HEK293T (cell line): ENCODE measurements at regions not wholly inside any gene's neighbourhood (a gene's known extent, or its start where the extent isn't known, plus 50 kb on each side); places are given as distances from the start of the nearest gene placed in this dataset.

Source experiments
- CTCF ChIA-PET: fragments of 350-600 bp; formaldehyde crosslinking; extraction: SDS; loops from one replicate; lab custom pipeline; 2021; ENCODE audit warnings: antibody characterized with exemption, inconsistent platforms; lab: Yijun Ruan, JAX
- POLR2A ChIA-PET: fragments of 350-600 bp; formaldehyde crosslinking; extraction: SDS; loops from one replicate; lab custom pipeline; 2020; ENCODE audit warnings: antibody characterized with exemption, inconsistent platforms; lab: Yijun Ruan, JAX
- DNase-seq: peaks from one replicate; pipeline ENCODE4 v3.0.0; 2012; ENCODE audit warnings: mixed read lengths; ENCODE audit errors: extremely low spot score
- ARNT ChIP-seq: fragments of 450-650 bp; IDR thresholded peaks from 2 replicates; pipeline ENCODE4 v1.6.1; 2017; ENCODE audit warnings: mild to moderate bottlenecking
- BHLHE40 ChIP-seq: fragments of 450-650 bp; IDR thresholded peaks from 2 replicates; pipeline ENCODE4 v1.6.1; 2016; ENCODE audit warnings: mild to moderate bottlenecking, moderate library complexity, borderline replicate concordance
- CTBP1 ChIP-seq: fragments of 450-650 bp; IDR thresholded peaks from 2 replicates; pipeline ENCODE4 v1.6.1; 2016; ENCODE audit warnings: borderline replicate concordance
- ELF4 ChIP-seq: fragments of 450-650 bp; IDR thresholded peaks from 2 replicates; pipeline ENCODE4 v1.6.1; 2017; ENCODE audit warnings: antibody characterized with exemption
- FOXA1 ChIP-seq: fragments of 450-650 bp; IDR thresholded peaks from 2 replicates; pipeline ENCODE4 v1.6.1; 2016; ENCODE audit warnings: mild to moderate bottlenecking
- FOXK2 ChIP-seq: fragments of 450-650 bp; IDR thresholded peaks from 2 replicates; pipeline ENCODE4 v1.6.1; 2016; ENCODE audit warnings: mild to moderate bottlenecking
- FOXM1 ChIP-seq: fragments of 450-650 bp; IDR thresholded peaks from 2 replicates; pipeline ENCODE4 v1.6.1; 2017; ENCODE audit warnings: mild to moderate bottlenecking, borderline replicate concordance
- HDGF ChIP-seq: fragments of 450-650 bp; IDR thresholded peaks from 2 replicates; pipeline ENCODE4 v1.6.1; 2017; ENCODE audit warnings: antibody characterized with exemption, borderline replicate concordance
- L3MBTL2 ChIP-seq: fragments of 450-650 bp; conservative IDR thresholded peaks from 2 replicates; pipeline ENCODE4 v1.6.1; 2016; ENCODE audit warnings: mild to moderate bottlenecking
- LEF1 ChIP-seq: fragments of 450-650 bp; IDR thresholded peaks from 2 replicates; pipeline ENCODE4 v1.6.1; 2017; ENCODE audit warnings: mild to moderate bottlenecking, borderline replicate concordance
- NFRKB ChIP-seq: fragments of 450-650 bp; IDR thresholded peaks from 2 replicates; pipeline ENCODE4 v1.6.1; 2016; ENCODE audit warnings: mild to moderate bottlenecking, moderate library complexity
- SP1 ChIP-seq: fragments of 450-650 bp; IDR thresholded peaks from 2 replicates; pipeline ENCODE4 v1.6.1; 2017
- SUZ12 ChIP-seq: fragments of 450-650 bp; IDR thresholded peaks from 2 replicates; pipeline ENCODE4 v1.6.1; 2016; ENCODE audit warnings: mild to moderate bottlenecking
- TARDBP ChIP-seq: fragments of 450-650 bp; IDR thresholded peaks from 2 replicates; pipeline ENCODE4 v1.6.1; 2016
- ZNF384 ChIP-seq: fragments of 450-650 bp; IDR thresholded peaks from 2 replicates; pipeline ENCODE4 v1.6.1; 2016
- TF ChIP-seq, protein P1 (sequence below): fragments of 450-650 bp; IDR thresholded peaks from 2 replicates; pipeline ENCODE4 v1.6.1; 2016

DNA sequence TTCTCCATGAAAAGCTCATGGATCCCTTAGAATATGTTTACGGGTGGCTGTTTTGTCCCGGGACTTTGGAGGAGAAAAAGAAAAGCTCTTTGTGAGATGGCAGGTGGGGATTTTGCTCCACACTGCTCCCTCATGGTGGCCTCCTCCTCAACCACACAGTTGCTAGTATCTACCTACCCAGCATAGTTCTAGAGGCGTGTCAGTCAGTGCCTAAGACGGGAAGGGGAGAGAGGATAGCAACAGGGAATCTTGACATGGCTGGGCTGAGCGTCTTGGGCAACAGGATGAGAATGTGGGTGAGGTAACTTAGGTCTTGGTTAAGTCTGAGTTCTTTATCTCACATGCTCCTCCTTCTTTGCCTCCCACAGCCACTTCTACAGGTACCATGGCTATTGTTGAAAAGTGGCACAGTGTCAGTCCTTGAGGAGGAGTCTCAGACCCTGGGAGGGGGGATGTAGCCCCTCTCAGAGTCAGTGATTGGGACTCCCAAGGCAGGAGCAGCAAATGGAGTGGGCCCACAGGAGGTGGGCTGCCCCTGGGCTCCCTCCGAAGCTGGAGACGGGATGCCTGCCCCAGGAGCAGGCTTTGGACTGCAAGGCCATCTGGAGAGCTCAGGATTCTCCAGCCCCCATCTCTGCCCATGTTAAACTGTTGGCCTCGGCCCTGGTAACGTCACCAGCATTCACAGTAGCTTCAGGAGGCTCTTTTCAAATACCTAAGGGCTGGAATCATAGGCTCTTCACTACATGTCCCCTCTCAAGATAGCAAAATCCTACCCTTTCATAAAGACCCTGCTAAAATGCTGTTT lies 75.4 kb downstream of the TENT5C start:
- ChIA-PET POLR2A (no interaction called here), CTCF (interaction anchor here (1.0 kb wide), 1 partner anchor 9 kb away, joined by 3 read pairs; no protein-coding TSS in a partner anchor)
- DNase-seq = no peak
- no peak for TF ChIP-seq CTBP1
- no peak for TF ChIP-seq ARNT
- TF ChIP-seq, protein P1, sequence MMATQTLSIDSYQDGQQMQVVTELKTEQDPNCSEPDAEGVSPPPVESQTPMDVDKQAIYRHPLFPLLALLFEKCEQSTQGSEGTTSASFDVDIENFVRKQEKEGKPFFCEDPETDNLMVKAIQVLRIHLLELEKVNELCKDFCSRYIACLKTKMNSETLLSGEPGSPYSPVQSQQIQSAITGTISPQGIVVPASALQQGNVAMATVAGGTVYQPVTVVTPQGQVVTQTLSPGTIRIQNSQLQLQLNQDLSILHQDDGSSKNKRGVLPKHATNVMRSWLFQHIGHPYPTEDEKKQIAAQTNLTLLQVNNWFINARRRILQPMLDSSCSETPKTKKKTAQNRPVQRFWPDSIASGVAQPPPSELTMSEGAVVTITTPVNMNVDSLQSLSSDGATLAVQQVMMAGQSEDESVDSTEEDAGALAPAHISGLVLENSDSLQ = no peak
- no peak for TF ChIP-seq BHLHE40
- TF ChIP-seq LEF1 = no peak

DNA sequence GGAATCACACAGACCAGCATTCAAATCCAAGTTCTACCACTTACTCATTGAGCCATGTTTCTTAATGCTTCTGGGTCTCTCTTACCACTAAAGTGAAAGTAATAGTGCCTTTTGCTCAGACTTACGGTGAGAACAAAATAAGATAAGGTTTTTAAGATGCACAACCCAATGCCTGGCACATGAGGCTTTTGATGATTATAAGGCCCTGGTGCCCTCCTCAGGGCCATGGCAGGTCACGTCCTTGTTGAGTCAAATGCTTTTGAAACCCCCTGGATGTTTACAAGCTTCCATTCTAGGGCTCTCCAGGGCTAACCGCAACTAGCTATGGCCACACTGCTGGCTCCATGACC lies 76.0 kb downstream of the TENT5C start:
- POLR2A ChIA-PET = no interaction called here
- CTCF ChIA-PET = interaction anchor here (1.0 kb wide), 1 partner anchor 9 kb away, joined by 3 read pairs; no protein-coding TSS in a partner anchor

DNA sequence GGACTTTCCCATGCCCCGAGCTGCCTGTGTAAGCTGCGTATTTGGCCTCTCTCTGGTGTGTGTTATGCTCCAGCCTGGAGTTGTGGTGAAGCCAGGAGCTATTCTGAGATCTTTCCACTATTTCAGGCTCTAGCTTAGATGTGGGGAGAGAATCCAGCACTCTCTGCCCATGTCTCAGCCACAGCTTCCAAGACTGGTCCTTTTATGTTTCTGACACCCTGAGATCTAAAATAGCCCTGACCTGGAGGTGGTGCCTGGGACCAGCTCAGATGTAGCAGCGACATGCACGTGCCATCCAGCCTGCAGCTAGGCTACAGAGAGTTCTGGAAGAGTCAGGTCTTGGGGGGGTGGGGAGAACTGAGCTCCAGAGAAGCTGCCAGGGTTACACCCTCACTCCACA lies 76.5 kb downstream of the TENT5C start:
- TF ChIP-seq NFRKB (no peak), BHLHE40 (no peak), HDGF (no peak), SP1 (no peak), CTBP1 (no peak), ARNT (no peak), FOXA1 (no peak), ZNF384 (no peak), FOXK2 (no peak), ELF4 (no peak), LEF1 (no peak), FOXM1 (no peak), SUZ12 (no peak)
- TF ChIP-seq, protein P1 = no peak
- ChIA-PET CTCF (interaction anchor here (1.0 kb wide), 1 partner anchor 8 kb away, joined by 3 read pairs; no protein-coding TSS in a partner anchor), POLR2A (interaction anchor here (1.0 kb wide), 1 partner anchor 76 kb away, joined by 3 read pairs; no protein-coding TSS in a partner anchor)
- DNase-seq = no peak

More for the DNA sequence above, 76.0 kb downstream of the TENT5C start:
- no peak for DNase-seq
- no peak for TF ChIP-seq FOXM1
- no peak for TF ChIP-seq SUZ12
- TF ChIP-seq ELF4 = no peak
- no peak for TF ChIP-seq HDGF
- no peak for TF ChIP-seq TARDBP
- TF ChIP-seq FOXA1 = no peak
- no peak for TF ChIP-seq L3MBTL2
- TF ChIP-seq, protein P1 = no peak
- no peak for TF ChIP-seq ZNF384
- TF ChIP-seq ARNT = no peak
- TF ChIP-seq FOXK2 = no peak
- TF ChIP-seq SP1 = no peak
- TF ChIP-seq CTBP1 = no peak

DNA sequence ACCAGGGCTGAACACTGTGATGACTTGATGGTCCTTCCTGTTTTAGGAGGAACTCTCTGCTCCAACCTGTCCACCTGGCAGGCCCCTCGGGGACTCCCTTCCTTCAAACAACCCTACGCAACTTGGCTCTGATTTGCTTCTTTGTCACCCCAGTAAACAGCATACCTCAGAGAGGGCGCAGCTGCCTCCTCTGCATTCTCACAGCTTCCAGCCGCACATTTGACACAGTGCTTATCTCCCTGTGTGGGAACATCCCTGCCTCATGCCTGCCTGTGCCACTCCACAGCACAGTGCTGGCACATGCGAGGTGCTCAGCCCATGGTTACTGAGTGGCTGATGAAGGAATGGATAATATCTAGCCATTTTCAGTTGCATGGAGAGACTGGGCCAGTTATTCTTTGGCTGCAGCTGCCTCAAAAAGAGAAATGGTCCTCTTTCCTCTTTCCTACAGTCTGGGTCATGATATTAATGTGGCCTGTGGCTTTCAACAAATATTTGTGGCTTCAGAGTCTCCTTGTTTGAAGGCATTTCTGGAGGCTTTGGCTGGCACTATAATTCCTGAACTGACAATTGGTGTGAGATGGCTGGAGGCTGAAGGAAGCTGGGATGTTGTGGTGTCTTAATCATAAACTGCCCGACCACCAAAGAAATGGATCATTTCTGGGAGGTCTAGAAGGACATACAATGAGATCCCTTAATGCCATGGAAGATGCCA lies 77.9 kb downstream of the TENT5C start:
- DNase-seq = no peak
- ChIA-PET CTCF (no interaction called here), POLR2A (no interaction called here)
- no peak for TF ChIP-seq SP1
- TF ChIP-seq, protein P1 = no peak
- TF ChIP-seq CTBP1 = no peak
- no peak for TF ChIP-seq HDGF
- no peak for TF ChIP-seq NFRKB
- TF ChIP-seq LEF1 = no peak
- TF ChIP-seq BHLHE40 = no peak
- no peak for TF ChIP-seq ELF4

DNA sequence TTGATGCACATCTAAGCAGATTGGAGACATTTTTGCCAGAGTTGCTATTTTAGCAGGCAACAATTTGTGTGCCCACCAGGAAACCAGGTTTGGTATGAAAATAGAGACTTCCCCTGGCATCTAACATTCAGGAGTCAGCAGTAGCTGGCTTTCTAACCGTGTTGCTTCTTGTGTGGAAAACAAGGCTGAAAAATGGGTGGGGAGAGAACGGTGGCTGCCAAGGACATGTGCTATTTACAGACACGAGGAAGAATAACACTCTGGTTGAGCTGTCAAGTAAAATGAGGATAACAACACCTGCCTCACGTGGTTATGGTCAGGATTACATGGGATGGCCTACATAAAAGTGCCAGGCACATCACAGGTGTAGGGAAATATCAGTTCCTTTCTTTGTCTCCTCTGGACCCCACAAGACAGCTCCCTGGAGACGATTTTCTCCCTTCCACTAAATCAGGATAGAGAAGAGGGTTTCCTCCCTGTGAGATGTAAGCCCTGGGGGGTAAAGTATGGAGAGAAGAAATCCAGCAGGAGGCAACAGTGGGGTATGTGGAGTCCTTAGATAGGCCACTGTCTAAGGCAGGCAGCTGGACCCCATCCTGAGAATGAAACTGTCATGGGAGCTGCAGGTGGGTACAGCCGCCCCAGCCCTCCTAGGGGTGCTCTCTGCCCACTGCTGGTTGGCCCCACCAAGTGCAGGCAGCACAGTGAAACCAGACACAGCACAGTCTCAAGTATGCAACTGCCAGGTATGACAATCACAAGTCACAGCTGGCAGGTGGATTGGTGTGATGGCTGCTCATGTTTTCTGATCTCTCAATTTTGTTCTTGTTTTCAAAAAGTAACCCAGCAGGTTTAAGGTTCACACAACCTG lies 80.3 kb downstream of the TENT5C start:
- CTCF ChIA-PET = no interaction called here
- TF ChIP-seq FOXA1 = no peak
- TF ChIP-seq FOXM1 = no peak
- no peak for TF ChIP-seq ARNT
- TF ChIP-seq SP1 = no peak
- TF ChIP-seq ELF4 = no peak
- no peak for TF ChIP-seq ZNF384
- no peak for TF ChIP-seq TARDBP
- TF ChIP-seq CTBP1 = no peak
- DNase-seq = no peak
- POLR2A ChIA-PET = interaction anchor here (0.6 kb wide), 1 partner anchor 55 kb away, joined by 3 read pairs; no protein-coding TSS in a partner anchor
